ENCODE measurements at regions not wholly inside any gene's neighbourhood (a gene's known extent, or its start where the extent isn't known, plus 50 kb on each side); places are given as distances from the start of the nearest gene placed in this dataset.
"Not testable (repeated sequence)": the region's sequence is repeated elsewhere in the genome, so short reads cannot be mapped to it uniquely, and the experiment has no call there.

DNA sequence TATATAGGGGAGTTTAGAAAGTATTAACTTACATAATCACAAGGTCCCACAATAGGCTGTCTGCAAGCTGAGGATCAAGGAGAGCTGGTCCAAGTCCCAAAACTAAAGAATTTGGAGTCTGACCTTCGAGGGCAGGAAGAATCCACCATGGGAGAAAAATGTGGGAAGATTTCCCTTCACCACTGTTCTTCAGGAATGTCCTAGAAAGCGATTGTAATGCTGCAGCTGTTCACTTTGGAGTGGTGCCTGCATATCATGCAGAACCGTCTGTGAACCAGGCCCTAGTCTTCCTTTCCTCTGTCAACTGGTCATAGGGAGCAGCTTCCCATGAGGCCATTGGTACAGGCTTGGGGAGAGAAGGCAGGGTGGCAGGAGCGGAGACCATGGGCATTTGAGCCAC is 497.9 kb upstream of the ARPP21 start:
- H3K4me3 ChIP-seq (ENCODE audit: low read depth, low read length) = no peak overlapping the region
- DNase-seq (ENCODE audit: low read depth) = no peak
- no peak for TF ChIP-seq CTCF (conservative IDR thresholded peaks at IDR 0.05; ENCODE audit: low read depth, low read length)

DNA sequence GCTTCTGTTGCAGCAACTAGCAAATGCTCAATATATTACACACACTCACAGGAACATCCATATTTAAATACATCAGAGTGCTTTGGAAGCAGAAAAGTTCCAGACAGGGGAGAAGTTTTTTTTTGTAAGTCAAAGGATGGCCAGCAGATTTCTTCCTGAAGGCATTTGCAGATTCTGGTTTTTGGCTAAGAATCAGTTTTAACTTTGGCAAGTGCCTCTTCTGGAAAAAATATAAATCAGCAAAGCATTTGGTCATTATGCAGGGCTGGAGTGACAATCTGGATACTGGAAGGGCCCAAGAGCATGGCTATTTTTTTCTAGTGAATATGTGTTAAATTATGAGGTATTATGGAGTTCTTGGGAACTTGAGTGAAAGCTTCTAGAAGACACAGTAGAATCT is 495.3 kb upstream of the ARPP21 start:
- no peak overlapping the region for H3K4me3 ChIP-seq (ENCODE audit: low read depth, low read length)
- no peak for DNase-seq (ENCODE audit: low read depth)
- TF ChIP-seq CTCF (conservative IDR thresholded peaks at IDR 0.05; ENCODE audit: low read depth, low read length) = no peak

GRCh38 chr3:35146256-35147035 is 492.9 kb upstream of the ARPP21 start:
- H3K4me3 ChIP-seq (ENCODE audit: low read depth, low read length); DNase-seq (ENCODE audit: low read depth): not testable (repeated sequence)

DNA sequence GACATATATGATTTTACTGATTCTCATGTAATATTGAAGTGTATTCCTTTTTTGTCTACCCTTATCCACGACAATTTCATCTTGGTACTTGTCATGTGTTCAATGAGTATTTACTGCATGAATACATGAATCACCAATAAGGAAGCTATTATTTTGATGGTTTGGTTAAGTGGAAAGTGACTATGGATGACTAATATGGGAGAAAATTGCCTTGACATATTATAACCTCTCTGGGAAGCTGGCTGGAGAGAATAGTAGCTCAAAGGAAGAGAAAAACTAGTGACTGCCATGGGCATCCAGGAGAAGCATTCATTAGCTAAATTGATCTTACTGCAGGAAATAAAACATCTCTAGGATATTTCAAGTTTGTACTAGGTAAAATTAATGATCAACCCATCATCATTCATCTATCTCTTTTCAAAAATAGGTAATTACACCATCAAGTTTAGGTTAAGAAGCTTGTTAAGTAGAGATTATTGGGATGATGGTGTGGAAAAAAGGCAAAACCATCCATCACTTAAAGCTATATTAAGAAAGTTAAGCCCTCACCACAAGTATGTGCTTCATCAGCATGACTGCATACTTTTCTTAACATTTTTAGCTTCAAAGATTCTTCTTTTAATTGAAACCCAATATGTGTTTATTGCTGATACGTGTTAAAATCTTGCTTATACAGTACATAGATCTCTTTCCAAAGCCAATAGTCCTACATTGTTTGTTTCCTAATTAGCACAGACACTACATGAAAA is 455.2 kb upstream of the ARPP21 start:
- no peak for TF ChIP-seq CTCF (conservative IDR thresholded peaks at IDR 0.05; ENCODE audit: low read depth, low read length)
- DNase-seq (ENCODE audit: low read depth) = peak; percentile 30
- no peak overlapping the region for H3K4me3 ChIP-seq (ENCODE audit: low read depth, low read length)

DNA sequence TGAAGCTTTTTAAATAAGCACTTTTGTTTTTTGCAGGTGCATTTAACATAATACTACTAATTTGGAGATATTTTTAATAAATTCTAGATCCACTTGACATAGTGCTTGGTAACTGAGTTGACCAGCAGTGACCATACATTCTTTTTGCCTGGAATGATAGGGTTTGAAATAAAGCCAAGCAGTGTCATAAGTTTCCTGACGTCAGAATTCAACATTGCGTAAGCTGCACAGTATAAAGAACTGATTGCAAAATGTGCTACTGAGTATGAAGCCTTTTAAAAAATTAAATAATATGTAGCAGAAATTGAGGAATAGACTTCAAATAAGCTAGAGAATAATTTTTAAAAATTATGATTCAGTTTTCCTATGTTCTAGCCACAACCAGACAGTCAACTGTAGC is 454.6 kb upstream of the ARPP21 start:
- DNase-seq (ENCODE audit: low read depth) = peak; percentile 52
- no peak for TF ChIP-seq CTCF (conservative IDR thresholded peaks at IDR 0.05; ENCODE audit: low read depth, low read length)
- H3K4me3 ChIP-seq (ENCODE audit: low read depth, low read length) = no peak overlapping the region

- no peak for DNase-seq (ENCODE audit: low read depth)
- no peak overlapping the region for H3K4me3 ChIP-seq (ENCODE audit: low read depth, low read length)
Measured at GRCh38 chr3:35187908-35188307, 451.4 kb upstream of the ARPP21 start.

More at GRCh38 chr3:35187908-35188307, 451.4 kb upstream of the ARPP21 start:
- TF ChIP-seq CTCF (conservative IDR thresholded peaks at IDR 0.05; ENCODE audit: low read depth, low read length) = no peak
